ENCODE measurements at regions not wholly inside any gene's neighbourhood (a gene's known extent, or its start where the extent isn't known, plus 50 kb on each side); places are given as distances from the start of the nearest gene placed in this dataset. TPM values are rescaled to one million over a fixed set of nuclear protein-coding genes. Genes with fewer than 3 reads are reported as not detected.

GRCh38 chr6:155505608-155505989, 50.0 kb upstream of the NOX3 start:
- Mint-ChIP-seq H3K27me3 (ENCODE audit: unreplicated experiment) (no peaks in the 10 kb centered on the region), H3K27ac (ENCODE audit: unreplicated experiment) (no peak overlapping the region), H3K9me3 (ENCODE audit: low read depth, unreplicated experiment) (peaks cover 2% of the 10 kb centered on the region), H3K36me3 (ENCODE audit: insufficient read depth, unreplicated experiment) (no peaks in the 10 kb centered on the region), H3K4me3 (ENCODE audit: low read depth, unreplicated experiment) (no peak overlapping the region), H3K4me1 (ENCODE audit: low read depth, unreplicated experiment) (no peaks in the 10 kb centered on the region)
- CTCF ChIA-PET, result no interaction called here
- DNase-seq, result no peak
- intact Hi-C loops (cut with micrococcal nuclease; ENCODE audit: unreplicated experiment), result no loop called here
- no peak for TF ChIP-seq CTCF (IDR thresholded peaks at IDR 0.05; ENCODE audit: unreplicated experiment)
- BruUV-seq (replicated peaks), result no TSS peak

Small RNAs in the stretch of these regions (microRNA-seq; reads per million reads assigned to microRNA genes)
- not detected for gene MIR1202
